Body of pancreas (tissue), 4 donors: ENCODE measurements at regions not wholly inside any gene's neighbourhood (a gene's known extent, or its start where the extent isn't known, plus 50 kb on each side); places are given as distances from the start of the nearest gene placed in this dataset.

Experiments
- ATAC-seq: fragments of 150-250 bp; one replicate; pipeline ENCODE4 v1.9.1; 2016
- DNase-seq, 4 donors: peaks; one replicate each; pipeline ENCODE4 v3.0.0-alpha.2; 2019
- H3K27ac ChIP-seq, 4 donors: fragments of 200-600 bp; sonication (generic); 1 replicate in 3 of 4; 2 replicates in 1 of 4; pipeline versions ENCODE4 v1.5.1 to v1.6.1; 2016 to 2019; ENCODE audit warnings: mild to moderate bottlenecking in 1 of 4, mixed read lengths in 1 of 4, moderate library complexity in 1 of 4
- H3K27me3 ChIP-seq, 2 donors: fragments of 200-600 bp; sonication (generic); one replicate each; pipeline ENCODE4 v1.6.0; 2016; ENCODE audit warnings: mild to moderate bottlenecking in 1 of 2
- H3K36me3 ChIP-seq, 2 donors: fragments of 200-600 bp; sonication (generic); replicated peaks in 1 of 2; 2 replicates each; pipeline ENCODE4 v1.5.1; 2016; ENCODE audit warnings: low read depth in 2 of 2; ENCODE audit not compliant: insufficient read depth in 1 of 2
- H3K4me1 ChIP-seq: fragments of 200-600 bp; sonication (generic); one replicate; pipeline ENCODE4 v1.6.0; 2016
- H3K4me3 ChIP-seq, 2 donors: fragments of 200-600 bp; sonication (generic); 1 replicate in 1 of 2; 2 replicates in 1 of 2; pipeline ENCODE4 v1.5.1; 2016 to 2019
- H3K9me3 ChIP-seq, 3 donors: fragments of 200-600 bp; sonication (generic); 1 replicate in 2 of 3; 2 replicates in 1 of 3; pipeline ENCODE4 v1.5.1; 2016
- CTCF ChIP-seq, 7 experiments: fragments of 450-650 bp in 4 of 7; fragments of 200-600 bp in 3 of 7; sonication (generic) in 3 of 7; IDR thresholded peaks; one replicate each; pipeline ENCODE4 v1.5.1; 2016 to 2019; ENCODE audit warnings: antibody characterized with exemption in 7 of 7
- POLR2A ChIP-seq, 3 donors: fragments of 450-650 bp; IDR thresholded peaks; one replicate each; pipeline ENCODE4 v1.6.1; 2016; ENCODE audit warnings: antibody characterized with exemption in 3 of 3, mild to moderate bottlenecking in 2 of 3
- WGBS, 2 donors: methylation state at CpG; one replicate each; pipeline ENCODE4 v1.1.5; 2017; 5-methylcytosine and 5-hydroxymethylcytosine counted together
- intact Hi-C: fragments of 100-400 bp; cut with DNase I; formaldehyde crosslinking; loops from one replicate; pipeline ENCODE4 v1.15.1; 2023

GRCh38 chr3:178082326-178082906 lies 453.8 kb upstream of the KCNMB2 start:
- TF ChIP-seq CTCF (IDR thresholded peaks at IDR 0.05) (no peak), POLR2A (IDR thresholded peaks at IDR 0.05) (no peak)
- 80 to 86% methylated on average over 4 of the region's 4 CpGs for WGBS, 2 donors
- Histone ChIP-seq H3K4me1 (peaks cover 27% of the 10 kb centered on the region), H3K27ac (no peak overlapping the region), H3K9me3 (no peaks in the 10 kb centered on the region), H3K36me3 (no peaks in the 10 kb centered on the region), H3K4me3 (no peak overlapping the region), H3K27me3 (no peaks in the 10 kb centered on the region)
- DNase-seq (no peak), ATAC-seq (no peak)
- intact Hi-C loops: no loop called here

GRCh38 chr3:178083906-178084866 lies 452.1 kb upstream of the KCNMB2 start:
- no peaks in the 10 kb centered on the region for H3K9me3 ChIP-seq
- peaks cover 24% of the 10 kb centered on the region for H3K4me1 ChIP-seq
- intact Hi-C loops: no loop called here
- H3K36me3 ChIP-seq: no peaks in the 10 kb centered on the region
- TF ChIP-seq CTCF (IDR thresholded peaks at IDR 0.05): peak in 6 of 7 experiments; percentile 39 to 76 (median 69)
- TF ChIP-seq POLR2A (IDR thresholded peaks at IDR 0.05): no peak
- ATAC-seq: no peak
- DNase-seq: no peak
- WGBS, 2 donors: 32 to 34% methylated on average over 6 of the region's 6 CpGs
- H3K27ac ChIP-seq: peak overlapping the region in 3 of 4 donors; percentile 12 to 52 (median 33)
- no peaks in the 10 kb centered on the region for H3K27me3 ChIP-seq
- no peak overlapping the region for H3K4me3 ChIP-seq

DNA sequence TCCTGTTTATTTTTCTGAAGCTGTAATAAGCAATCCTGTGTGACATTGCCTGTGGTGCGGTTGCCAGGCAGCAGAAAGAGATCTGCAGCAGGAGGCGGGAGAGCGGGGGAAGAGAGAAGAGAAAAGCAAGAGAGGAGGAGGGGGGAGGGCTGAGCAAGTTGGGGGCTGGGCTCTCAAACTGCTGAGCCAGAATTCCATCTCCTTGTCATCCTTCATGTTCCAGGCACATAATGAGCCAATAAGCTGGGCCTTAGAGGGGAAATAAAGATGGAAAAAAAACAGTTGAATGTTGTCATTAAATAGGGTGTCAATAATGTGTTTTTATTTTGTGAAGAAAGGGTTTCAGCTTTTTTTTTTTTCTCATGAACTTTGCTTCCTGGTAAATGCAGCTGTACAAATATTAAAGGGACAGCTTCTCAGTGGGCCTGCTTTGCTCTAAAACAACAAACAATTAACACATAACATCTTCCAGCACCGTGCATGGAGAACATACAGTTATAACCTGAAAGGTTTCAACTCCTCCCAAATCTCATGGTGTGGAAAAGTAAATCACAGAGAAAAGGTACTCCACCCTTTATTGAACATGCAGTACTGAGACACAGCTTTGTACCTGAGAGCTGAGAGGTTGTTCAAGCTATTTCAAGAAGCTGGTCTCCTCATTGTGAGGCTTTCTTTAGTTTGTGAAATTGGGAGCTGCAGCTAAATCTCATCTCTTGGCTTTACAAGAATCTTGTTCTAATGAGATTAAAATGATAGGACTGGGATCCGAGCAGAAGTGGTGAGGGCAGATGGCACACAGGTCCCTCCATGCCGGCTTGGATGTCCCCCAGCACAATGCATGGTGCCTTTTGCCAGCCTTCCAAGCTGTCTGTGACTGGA lies 451.1 kb upstream of the KCNMB2 start:
- intact Hi-C loops: no loop called here
- peaks cover 22% of the 10 kb centered on the region for H3K4me1 ChIP-seq
- DNase-seq (peak; percentile 59 to 85 (median 76)), ATAC-seq (peak; percentile 82)
- no peak for TF ChIP-seq POLR2A (IDR thresholded peaks at IDR 0.05)
- no peak for TF ChIP-seq CTCF (IDR thresholded peaks at IDR 0.05)
- H3K4me3 ChIP-seq: no peak overlapping the region
- H3K36me3 ChIP-seq: no peaks in the 10 kb centered on the region
- H3K27me3 ChIP-seq: no peaks in the 10 kb centered on the region
- no peaks in the 10 kb centered on the region for H3K9me3 ChIP-seq
- 21% methylated on average over 6 of the region's 6 CpGs for WGBS, 2 donors
- H3K27ac ChIP-seq: peak overlapping the region in 3 of 4 donors; percentile 21 to 52 (median 33)

DNA sequence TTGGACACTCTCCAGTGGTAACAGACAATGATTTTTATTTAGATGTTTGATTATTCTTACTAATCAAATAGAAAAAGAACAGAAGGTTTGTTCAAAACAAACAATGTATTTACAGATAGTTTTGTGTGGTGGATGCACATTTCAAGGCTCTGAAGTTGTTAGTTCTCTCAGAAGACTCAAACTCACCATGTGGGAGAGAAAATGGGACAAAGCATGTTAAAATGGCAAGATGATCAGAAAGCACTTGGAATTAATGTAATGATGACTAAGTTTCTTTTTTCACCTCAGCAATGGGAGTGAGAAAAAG lies 450.5 kb upstream of the KCNMB2 start:
- ATAC-seq (no peak), DNase-seq (no peak)
- H3K27me3 ChIP-seq: no peaks in the 10 kb centered on the region
- peaks cover 22% of the 10 kb centered on the region for H3K4me1 ChIP-seq
- H3K9me3 ChIP-seq: no peaks in the 10 kb centered on the region
- no peak for TF ChIP-seq CTCF (IDR thresholded peaks at IDR 0.05)
- TF ChIP-seq POLR2A (IDR thresholded peaks at IDR 0.05): no peak
- intact Hi-C loops: no loop called here
- H3K36me3 ChIP-seq: no peaks in the 10 kb centered on the region
- H3K27ac ChIP-seq: peak overlapping the region in 2 of 4 donors; percentile 21 to 52
- no peak overlapping the region for H3K4me3 ChIP-seq
